GM18858 (cell line): ENCODE measurements at regions not wholly inside any gene's neighbourhood (a gene's known extent, or its start where the extent isn't known, plus 50 kb on each side); places are given as distances from the start of the nearest gene placed in this dataset.
"Not testable (repeated sequence)": the region's sequence is repeated elsewhere in the genome, so short reads cannot be mapped to it uniquely, and the experiment has no call there.

Experiments
- ATAC-seq: cut with Tn5 transposase; IDR thresholded peaks from one replicate; pipeline ENCODE4 v1.9.1; 2021; ENCODE audit not compliant: unreplicated experiment

DNA sequence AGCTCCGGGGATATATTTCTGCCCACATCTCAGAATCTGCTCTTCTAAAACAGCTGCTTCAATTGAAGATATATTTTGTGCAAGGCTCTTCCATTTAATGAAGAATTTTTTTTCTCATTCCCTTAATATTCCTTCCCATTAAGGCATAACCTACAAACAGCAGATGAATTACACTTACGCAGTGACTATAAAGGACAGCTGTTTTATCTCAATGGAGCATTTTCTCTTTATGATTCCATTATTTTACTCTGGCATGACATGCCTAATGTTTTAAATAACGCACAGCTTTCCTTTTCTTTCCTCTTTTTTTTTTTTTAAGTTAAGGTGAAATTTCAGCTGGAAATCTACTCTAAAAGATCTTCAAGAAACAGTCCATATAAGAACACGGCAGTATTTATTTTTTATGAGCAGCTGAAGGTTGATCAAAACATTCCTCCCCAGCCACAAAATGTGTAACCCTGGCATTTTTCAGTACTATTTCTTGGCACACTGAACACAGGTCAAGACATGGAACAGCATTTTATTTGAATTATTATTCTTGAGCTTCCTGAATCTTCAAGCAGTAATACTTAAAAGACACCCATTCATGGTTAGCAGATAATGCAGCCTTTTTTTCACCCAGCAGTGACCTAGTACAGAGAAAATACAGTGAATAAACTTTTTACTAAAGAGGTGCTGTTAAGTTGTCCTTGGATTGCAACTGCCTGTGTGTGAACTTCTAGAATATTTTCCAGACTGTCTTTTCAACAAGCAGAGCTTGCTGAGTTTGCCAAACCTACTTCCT is 118.1 kb upstream of the FOXN3 start:
- no peak for ATAC-seq

DNA sequence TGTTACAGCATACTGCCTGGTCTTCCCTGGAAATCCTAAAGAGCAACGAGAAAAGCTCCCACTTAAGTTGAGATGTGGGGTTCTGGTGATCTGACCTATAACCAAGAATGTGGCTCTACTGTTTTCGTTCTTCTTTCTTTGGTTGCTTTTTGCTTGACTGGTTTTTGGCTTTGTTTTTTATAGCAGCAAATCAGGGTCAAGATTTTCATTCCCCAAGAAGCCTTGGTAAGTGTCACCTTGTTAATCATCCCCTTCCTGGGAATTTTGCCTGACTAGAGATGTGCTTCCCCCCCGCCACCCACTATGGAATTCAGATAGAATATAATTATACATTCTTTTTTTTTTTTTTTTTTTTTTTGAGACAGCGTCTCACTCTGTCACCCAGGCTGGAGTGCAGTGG is 116.7 kb upstream of the FOXN3 start:
- no peak for ATAC-seq

DNA sequence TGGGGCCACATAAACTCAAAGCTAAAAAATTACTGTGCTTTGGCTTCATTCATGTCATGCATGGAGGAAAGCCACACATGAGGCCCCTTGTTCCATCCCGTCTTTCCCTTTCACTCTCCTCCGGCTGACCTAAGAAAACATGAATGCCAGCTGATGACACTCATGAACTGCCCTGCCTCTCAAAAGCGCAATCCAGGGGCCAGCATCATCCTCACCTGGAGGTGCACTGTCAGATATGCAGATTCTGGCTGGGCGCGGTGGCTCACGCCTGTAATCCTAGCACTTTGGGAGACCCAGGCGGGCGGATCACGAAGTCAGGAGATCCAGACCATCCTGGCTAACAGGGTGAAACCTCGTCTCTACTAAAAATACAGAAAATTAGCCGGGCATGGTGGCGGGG is 116.1 kb upstream of the FOXN3 start:
- no peak for ATAC-seq

DNA sequence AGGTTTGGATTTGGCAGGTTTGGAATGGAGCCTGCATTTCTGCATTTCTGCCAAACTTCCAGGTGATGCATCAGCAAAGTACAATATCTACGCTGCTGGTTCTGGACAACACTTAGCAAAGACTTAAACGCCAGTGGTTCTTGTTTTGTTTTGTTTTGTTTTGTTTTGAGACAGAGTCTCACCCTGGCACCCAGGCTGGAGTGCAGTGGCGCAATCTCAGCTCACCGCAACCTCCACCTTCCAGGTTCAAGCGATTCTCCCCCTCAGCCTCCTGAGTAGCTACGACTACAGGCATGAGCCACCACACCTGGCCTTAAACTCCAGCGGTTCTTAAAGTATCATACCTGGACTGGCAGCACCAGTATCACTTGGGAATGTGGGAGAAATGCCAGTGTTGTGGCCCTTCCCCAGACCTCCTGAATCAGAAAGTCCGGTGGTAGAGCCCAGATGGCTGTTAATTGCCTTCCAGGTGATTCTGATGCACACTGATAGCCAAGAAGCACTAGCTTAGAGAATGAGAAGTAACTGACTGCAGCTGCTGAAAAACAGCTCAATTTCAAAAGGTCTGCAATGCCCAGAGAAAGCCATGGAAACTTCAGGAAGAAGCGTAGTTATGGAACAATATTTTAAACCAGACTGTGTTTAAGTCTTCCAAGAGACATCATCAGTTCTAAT is 114.8 kb upstream of the FOXN3 start:
- no peak for ATAC-seq

DNA sequence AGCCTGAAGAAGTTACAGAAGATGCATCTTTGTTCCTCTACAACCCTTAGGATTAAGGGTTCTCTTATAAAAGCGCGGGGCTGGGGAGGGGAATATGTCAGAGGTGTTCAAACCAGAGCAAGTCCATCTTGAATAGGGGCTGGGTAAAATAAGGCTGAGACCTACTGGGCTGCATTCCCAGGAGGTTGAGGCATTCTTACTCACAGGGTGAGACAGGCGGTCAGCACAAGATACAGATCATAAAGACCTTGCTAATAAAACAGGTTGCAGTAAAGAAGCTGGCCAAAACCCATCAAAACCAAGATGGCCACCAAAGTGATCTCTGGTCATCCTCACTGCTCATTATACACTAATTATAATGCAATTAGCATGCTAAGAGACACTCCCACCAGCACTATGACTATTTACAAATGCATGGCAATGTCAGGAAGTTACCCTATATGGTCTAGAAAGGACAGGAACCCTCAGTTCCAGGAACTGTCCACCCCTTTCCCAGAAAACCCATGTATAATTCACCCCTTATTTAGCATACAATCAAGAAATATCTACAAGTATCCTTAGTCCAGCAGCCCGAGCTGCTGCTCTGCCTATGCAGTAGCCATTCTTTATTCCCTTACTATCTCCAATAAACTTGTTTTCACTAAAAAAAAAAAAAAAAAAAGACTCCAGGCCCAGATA is 108.1 kb upstream of the FOXN3 start:
- ATAC-seq = no peak

DNA sequence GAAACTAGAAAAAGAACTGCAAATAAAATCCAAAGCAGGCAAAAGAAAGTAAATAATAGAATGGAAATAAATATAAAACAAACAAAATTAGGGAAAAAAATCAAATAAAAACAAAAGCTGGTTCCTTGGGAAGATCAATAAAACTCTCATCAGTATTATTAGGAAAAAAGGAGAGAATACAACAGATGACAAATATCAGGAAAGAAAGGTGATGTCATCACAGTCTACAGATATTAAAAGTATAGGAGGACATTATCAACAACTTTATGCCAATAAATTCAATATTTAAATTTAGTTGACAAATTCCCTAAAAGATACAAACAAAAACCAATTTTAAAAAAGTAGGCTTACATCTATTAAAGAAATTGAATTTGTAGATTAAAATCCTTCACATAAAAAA is 107.4 kb upstream of the FOXN3 start:
- no peak for ATAC-seq

DNA sequence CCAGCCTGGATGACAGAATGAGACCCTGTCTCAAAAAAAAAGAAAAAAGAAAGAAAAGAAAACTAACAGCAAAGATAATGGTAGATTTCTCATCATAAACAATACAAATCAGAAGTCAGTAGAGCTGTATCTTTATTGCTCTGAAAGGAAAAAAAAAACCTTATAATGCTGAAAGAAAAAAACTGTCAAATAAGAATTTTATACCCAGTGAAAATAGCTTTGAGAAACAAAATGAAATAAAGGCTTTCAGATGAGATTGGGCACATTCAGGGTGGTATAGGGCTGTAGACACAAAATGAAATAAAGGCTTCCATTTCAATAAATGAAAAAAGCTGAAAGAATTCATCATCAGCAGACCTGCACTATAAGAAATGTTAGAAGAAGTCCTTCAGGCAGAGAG is 105.0 kb upstream of the FOXN3 start:
- no peak for ATAC-seq

DNA sequence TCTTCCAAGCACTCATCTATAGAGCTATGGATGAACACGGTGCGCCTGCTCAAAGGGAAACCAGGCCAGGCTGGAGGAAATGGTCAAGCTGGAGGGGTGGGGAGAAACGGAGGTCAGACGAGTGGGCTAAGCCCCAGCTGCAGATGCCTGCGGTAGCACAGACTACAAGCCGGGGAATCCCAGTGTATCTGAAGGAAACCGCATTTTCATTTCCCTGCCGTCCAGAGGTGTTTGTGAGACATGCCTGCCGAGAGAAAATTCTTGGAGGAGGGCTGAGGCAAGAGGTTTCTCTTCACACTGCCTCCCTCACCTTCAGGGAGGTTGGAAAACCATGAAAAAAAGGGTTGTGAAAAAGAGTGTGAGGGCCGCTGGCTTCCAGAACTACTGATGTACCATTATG is 102.0 kb upstream of the FOXN3 start:
- no peak for ATAC-seq

DNA sequence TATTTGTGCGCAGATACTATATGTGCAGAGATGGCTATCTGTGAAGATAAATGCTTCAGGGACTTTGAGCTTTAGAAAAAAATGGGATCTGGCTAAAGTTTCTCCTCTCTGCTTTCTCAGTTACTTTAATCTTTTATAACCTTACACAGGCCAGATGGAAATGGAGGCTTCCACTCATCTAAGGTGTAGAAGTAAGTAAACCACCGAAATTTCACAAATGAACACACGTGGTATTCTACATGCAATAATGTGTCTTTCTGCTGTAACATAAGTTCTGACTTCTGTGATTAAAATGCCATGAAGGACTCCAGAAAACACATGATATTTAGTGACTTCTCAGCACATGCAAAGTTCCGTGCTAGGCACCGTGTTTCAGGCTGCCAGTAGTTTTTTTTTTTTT is 99.1 kb upstream of the FOXN3 start:
- no peak for ATAC-seq

DNA sequence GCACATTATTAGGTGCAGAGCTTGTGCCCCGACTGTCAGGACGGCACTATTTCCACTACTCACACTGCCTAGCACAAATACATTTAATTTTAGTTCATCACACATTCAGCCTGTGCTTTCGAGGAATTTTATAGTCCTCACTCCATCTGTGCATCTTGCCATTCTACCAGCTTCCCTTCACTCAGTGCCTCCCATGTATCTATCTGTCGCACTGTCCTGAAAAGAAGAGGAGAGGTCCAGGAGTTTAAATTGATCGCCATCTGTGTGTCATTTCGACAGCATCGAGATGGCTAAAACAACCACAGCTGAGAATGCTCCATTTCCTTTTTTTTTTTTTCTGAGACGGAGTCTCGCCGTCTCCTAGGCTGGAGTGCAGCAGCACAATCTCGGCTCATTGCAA is 97.6 kb upstream of the FOXN3 start:
- no peak for ATAC-seq

DNA sequence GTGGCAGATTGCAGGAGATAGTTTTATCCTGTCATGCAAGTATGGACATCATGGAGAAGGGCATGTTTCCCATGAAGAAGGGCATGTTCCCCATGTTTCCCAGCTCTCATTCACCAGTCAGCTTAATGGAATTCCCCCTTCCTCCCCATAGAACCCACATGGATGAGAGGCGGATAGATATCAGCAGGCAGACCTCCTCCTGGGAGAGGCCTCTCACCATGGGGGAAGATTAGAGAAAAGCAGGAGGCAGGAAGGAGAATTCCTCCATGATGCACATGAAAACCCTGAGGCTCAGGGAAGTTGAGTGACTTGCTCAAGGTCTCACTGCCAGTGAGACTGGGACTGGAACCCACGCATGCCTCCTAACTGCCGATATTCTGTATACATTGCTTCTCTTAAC is 92.9 kb upstream of the FOXN3 start:
- no peak for ATAC-seq

DNA sequence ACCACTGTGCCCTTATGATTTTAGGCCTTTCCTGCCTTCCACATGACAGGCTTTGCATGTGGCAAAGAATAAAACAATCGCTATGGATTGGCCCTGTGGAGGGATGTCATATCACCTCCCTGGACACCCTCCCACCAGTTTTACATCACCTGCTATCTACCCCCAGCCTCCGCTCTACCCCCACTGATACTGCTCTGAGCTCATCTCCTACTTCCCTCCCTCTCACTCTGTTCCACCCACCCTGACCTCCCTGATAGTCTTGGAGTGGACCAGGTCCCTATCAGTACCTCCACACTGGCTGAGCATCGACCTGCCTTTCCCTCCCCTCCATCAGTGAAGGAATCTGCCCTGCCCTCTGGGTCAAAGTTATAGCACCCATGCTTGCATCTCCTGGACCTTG is 91.8 kb upstream of the FOXN3 start:
- no peak for ATAC-seq

DNA sequence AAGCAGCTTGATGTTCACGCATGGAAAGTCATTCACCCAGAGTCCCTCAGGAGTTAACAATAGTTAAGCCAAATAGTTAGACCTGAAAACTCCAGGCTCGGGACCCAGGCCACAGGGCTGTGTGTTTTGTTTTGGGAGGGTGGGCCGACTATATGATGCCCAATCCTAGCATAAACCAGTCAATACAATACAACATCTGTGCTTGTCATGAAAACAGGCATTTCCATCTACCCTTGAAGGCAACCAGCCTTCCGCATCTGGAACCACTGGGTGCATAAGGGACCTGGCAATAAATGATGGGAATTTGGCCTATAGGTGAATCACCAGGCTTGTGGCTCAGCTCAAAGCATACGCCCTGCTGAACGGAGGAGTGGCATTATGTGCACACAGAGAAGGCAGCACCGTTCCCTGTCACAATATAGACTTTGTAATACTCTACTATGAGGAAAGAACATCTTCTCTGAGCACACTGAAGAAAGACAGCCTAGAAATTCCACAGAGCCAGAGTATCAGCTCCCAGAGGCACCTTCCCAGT is 91.0 kb upstream of the FOXN3 start:
- no peak for ATAC-seq

DNA sequence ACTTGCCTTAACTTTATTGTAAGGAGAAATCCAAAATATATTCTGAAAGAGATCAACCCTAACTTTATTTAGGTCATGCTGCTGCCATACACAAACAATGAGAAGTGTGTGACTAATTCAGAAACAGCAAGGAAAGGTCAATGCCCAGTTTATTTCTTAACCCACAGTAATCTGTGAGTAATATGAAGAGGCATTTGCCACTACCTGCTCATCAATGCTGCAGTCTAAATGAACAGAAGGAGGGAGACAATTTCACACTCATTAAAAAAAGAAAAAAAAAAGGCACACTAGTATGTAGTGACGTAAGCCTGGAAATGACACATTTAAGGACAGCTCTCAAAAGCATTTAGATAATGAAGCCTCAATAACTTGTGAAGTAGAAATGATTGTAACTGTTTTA is 90.5 kb upstream of the FOXN3 start:
- ATAC-seq = peak; percentile 39

DNA sequence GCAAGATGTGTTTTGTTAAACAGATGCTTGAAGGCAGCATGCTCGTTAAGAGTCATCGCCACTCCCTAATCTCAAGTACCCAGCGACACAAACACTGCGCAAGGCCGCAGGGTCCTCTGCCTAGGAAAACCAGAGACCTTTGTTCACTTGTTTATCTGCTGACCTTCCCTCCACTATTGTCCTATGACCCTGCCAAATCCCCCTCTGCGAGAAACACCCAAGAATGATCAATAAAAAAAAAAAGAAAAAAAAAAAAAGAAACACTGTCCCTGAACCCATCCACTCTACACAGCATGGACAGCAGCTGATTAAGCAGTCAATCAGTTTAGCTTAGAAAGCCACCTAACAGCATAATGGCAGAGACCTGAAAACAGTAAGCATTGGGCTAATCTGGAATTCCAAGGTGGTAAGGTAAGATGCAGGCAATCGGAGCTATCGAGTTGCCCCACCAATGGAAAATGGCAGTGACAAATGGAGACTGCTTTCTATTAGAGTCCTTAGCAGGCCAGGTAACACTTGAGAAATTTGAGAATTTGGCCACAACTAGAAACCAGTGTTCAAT is 89.9 kb upstream of the FOXN3 start:
- not testable (repeated sequence) for ATAC-seq

DNA sequence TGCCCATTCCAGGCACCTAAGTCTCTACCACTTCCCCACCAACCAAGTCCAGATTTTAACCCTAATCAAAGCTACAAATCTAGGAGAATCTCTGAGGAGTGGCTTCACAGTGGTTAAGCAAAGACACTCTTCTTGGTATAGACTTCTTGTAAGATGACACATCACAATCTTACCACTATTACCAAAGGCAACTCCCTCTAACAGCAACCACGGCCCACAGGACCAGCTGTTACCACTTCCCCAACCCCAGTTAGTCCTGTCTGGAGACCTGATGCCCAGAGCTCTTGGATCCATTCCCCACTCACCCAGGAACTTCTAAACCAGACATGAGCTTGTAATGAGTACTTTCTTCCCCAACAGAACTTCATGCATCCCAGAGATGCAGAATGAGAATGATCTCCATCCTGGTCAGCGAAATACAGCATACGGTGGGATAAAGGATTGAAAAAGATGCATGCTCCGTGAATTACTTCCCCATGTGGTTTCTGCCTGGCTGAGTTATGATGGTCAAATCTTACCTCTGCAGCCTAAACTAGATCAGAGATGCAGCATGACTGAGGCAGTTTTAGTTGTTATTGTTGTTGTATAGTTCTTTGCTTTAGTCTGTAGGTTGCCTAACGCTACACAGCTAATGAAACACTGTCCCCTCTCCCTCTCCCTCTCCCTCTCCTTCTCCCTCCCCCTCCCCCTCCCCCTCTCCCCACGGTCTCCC is 87.7 kb upstream of the FOXN3 start:
- peak; percentile 52 for ATAC-seq

DNA sequence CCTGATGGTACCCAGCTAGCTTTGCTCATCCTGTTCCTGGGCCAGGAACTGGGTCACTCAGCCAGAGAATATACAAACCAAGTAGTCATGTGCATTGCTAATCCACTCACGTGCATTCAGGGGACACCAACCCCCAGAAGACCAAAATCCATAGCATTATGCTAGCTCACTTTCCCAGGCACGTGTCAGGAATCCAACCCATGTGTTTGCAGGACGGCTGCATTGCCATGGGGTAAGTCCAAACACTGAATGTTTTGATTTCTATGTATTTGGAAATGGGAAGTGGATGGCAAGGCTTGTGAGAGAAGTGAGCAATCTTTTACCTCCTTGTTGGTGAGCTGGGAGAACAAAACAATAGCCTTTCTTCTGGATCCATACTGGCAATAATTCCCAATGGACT is 87.1 kb upstream of the FOXN3 start:
- ATAC-seq = no peak

DNA sequence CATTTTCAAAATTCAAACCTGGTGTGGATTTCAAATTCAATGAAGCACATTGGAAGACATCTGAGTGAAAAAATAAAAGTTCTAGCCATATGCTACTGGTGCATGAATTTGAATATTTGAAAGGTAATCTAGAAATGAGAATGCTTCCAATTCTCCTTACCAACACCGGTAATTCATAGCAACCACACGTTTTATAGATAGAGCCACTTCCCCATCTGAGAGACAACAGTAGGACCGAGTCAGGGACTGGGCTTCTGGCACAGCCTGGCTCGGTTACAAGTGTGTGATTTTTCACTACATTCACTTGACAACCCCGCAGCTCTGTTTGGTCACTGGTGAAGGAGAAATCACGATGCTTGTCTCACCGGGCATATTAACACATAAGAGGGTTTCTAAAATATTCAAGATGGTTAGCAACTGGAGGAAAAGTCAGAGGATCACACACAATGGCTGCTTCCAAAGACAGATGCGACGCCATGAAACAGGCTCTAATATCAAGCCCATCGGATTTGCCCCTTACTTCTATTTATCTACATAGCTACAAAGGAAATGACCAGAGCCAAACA is 86.5 kb upstream of the FOXN3 start:
- ATAC-seq = peak; percentile 36

DNA sequence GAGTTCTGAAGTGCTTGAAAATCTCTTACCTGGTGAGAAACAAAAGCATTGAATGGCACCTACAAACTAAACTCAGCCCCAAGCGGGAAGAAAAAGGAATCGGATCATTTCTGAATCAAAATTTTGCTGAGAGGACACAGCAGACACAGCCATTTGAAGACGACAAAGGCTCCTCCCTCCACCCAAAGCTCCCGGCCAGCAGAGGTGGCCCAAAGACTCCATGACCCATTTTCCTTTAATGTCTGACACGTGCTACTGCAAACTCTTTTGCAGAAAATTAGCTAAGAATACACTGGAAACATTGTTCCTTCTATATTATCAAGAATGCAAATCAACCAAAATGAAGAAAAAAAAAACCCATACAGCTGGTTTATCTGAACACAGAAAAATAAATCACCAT is 85.9 kb upstream of the FOXN3 start:
- ATAC-seq = no peak

DNA sequence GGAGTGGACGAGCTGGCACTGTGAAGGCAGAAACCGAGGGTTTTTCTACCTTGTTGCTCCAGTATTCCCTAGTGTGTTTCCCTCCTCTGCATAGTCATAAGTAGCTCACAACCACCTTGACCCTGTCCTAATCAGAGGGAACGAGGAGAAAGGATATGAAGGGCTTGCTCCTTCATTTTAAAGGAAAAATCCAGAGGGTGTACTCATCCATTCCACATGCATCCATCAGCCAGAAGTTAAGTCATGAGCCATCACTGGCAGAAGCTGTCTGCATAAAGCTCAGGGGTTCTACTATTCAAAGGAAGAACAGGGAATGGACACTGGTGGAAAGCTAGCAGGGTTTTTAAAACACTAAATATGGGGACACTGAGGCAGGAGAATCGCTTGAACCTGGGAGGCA is 84.3 kb upstream of the FOXN3 start:
- no peak for ATAC-seq

DNA sequence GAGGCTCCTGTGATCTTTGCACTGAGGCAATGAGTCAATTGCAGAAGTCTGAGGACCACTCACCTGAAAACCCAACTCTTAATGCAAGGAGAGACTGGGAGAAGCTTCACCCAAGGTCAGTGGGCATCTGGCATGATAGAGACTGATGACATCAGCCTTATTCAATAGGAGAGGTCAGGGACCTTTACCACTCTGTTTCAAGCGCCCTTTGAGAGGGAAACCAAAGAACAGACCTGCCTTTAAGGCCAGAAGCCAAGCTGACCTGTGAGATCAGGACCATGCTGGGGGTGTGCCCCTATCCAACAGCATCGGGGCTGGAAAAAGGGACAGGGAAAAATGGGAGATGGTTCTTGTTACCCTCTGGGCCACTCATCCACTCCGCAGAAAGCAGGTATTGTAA is 83.3 kb upstream of the FOXN3 start:
- ATAC-seq = no peak
